HG03460 (cell line): ENCODE measurements at regions not wholly inside any gene's neighbourhood (a gene's known extent, or its start where the extent isn't known, plus 50 kb on each side); places are given as distances from the start of the nearest gene placed in this dataset.

Experiments
- ATAC-seq: cut with Tn5 transposase; IDR thresholded peaks from one replicate; pipeline ENCODE4 v1.9.1; 2021; ENCODE audit not compliant: unreplicated experiment

DNA sequence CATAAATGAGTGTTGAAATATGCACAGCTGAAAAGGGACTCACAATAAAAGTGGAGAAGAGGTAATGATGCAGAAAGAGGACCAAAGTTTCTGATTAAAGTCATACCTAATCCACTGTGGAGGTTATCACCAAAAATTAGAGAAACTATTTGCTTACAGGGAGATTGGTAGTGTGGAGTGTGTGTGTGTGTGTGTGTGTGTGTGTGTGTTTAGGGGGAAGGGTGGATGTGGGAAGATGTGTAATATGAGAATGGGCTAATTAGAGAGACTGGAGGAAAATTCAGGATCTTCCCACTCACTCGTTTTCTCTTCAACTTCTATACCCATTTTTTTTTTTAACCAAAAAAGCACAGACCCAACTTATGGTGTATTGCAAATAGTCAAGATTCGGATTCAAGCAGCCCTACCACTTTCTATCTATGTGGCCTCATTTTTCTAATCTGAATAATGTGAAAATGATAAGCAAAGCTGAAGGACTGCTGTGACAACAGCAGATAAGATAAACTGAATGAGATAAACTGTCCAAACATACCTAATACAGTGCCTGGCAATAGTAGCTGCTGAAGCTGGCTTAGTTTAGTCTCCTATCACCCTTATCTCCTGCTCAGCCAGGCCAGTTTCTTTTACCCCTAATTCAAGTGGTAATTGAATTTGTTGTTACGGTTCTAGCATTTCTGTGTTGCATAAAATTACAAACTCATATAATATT is 501.1 kb downstream of the KDM4C start:
- no peak for ATAC-seq

DNA sequence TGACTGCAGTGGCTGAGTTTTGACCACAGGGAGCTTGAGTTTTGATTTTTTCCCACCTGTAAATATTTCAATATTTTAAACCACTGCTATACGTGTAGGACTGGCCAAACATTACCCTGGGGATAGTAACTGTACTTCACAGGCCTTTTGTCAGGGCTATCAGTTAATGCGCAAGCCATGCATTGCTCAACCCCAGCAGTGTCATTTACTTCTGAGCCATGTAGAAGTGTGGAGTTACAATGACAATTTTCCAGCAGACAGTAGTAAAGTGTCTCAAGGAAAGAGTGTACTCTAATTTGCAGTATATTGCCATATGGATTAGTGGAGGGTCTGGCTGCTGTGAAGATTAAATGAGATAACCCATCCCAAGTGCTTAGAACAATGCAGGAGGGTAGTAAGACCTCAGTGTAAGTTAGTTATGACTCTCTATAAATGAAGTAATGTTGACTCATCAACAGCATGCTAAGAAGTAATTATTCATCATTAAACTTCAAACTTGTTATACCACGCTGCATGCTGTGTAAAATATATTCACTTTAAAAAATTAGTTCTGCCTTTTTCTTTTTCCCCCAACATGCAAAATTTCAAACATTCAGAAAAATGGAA is 489.2 kb downstream of the KDM4C start:
- ATAC-seq = no peak

DNA sequence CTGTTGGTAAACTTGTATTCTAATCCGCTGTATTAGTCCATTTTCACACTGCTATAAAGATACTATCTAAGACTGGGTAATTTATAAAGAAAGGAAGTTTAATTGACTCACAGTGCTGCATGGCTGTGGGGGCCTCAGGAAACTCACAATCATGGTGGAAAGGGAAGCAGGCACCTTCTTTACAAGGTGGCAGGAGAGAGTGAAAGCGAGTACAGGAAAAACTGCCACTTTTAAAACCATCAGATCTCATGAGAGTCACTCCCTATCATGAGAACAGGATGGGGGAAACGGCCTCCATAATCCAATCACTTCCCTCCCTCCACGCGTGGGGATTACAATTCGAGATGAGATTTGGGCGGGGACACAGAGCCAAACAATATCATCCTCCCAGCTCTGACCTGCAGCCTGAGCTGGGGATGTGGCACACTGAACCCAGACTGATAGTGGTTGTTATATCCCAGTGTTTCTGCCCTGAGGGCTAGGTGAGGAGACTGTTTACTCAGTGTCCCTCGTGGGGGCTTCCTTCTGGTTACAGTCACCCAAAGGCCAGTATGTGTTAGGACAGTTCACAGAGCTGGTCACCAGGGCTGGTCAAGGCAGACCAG is 488.3 kb downstream of the KDM4C start:
- ATAC-seq = no peak

DNA sequence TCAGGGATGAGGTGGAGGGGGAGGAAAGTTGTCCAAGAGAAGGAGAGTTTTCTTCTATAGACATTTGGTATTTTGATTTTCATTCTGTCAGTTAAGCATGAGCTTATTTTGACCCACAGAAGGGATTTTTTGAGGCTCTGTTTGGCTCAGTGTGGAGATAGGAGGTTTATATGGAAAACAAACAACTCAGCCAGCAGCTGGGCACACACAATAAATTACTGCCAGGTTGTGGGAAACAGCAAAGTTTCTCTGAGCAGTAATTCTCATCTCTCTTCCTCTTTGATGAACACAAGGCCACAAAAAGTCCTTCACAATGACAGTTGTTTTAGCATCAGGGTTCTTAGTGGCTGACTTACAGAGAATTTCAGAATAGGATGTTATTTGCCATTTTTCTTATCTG is 486.1 kb downstream of the KDM4C start:
- ATAC-seq = no peak

DNA sequence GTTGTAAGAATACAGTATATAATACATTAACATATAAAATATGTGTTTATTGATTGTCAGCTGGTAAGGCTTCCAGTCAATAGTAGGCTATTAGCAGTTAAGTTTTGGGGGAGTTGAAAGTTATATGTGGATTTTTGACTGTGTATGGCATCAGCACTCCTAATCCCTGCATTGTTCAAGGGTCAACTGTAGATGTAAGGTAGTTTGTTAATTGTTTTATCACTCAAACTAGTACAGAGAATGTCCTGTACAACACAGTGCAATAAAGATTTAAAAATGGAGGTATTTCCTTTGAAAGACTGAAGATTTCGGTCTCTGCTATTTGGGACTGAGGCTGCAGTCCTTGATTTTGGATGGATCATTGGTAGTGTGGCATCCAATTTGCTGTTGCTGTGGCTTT is 484.4 kb downstream of the KDM4C start:
- no peak for ATAC-seq

DNA sequence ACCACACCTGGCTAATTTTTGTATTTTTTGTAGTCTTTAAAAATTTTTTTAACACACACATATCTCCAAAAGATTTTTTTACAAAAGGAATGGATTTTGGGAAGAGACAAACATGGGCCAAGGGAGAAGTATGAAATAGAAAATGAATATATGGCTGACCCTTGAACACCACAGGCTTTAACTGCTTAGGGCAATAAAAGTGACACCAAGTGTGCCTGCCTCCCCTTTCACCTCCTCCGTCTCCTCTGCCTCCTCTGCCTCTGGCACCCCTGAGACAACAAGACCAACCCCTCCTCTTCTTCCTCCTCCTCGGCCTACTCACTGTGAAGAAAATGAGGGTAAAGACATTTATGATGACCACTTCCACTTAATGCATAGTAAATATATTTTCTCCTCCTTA is 483.9 kb downstream of the KDM4C start:
- ATAC-seq = no peak

DNA sequence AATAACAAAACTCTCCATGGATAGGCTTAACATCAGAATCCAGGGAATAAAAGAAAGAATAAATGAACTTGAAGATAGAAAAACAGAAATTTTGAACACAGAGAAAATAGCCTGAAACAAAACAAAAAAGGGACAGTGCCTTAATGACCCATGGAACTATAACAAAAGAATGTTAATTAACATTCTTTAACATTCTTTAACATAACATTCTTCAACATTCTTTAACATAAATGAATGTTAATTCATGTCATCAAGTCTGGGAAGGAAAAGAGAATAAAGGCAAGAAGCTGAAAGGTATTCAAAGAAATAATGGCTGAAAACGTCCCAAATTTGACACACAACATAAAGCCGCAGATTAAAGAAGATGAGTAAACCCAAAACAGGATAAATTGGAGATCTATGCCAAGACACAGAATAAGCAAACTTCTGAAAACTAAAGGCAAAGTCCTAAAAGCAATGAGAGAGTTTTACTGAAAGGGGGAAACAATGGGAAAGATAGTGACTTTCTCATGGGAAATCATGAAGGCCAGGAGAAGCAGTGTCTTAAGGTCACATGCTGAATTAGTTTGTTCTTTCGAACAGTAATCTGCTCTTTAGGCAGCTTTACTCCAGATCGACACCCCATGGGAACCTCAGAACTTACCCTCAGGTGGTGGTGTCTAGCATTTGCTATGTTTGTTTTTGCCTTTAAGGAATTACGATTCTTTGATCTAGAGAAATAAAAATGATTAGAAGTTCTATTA is 483.0 kb downstream of the KDM4C start:
- ATAC-seq = no peak

DNA sequence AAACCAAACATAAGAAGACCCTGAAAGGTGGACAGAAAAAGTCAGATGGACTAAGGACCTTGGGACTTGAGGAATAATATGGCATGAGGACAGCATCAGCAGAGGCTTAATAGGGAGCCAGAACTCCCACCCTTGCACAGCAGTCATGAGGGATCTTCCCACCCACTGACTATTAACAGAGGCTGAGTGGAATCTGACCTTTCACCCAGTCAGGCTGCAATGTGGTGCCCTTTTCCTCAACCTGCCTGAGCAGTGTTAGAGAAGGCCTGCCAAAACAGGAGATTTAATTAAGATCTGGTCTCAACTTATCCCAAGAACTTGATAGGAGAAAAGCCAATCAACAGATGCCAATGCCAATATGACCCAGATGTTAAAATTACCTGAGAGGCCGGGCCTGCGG is 481.9 kb downstream of the KDM4C start:
- ATAC-seq = no peak

DNA sequence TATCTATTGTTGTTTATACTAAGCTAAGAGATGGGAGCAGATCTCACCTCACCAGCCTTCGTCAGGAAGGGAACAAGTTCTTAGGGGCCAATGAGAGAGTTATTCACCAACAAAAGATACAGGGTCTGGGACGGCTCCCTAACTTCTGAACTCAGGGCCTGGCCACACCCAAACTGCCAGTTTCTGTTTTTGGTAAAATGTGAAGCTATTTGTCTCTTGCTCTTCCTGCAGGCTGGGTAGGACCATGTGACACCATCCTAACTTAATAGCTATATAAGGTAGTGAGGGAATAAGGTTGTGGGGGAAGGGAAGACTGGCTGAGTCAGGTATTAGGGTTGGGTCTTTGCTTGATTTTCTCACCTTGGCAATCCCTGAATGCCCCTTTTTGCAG is 480.5 kb downstream of the KDM4C start:
- ATAC-seq = no peak

DNA sequence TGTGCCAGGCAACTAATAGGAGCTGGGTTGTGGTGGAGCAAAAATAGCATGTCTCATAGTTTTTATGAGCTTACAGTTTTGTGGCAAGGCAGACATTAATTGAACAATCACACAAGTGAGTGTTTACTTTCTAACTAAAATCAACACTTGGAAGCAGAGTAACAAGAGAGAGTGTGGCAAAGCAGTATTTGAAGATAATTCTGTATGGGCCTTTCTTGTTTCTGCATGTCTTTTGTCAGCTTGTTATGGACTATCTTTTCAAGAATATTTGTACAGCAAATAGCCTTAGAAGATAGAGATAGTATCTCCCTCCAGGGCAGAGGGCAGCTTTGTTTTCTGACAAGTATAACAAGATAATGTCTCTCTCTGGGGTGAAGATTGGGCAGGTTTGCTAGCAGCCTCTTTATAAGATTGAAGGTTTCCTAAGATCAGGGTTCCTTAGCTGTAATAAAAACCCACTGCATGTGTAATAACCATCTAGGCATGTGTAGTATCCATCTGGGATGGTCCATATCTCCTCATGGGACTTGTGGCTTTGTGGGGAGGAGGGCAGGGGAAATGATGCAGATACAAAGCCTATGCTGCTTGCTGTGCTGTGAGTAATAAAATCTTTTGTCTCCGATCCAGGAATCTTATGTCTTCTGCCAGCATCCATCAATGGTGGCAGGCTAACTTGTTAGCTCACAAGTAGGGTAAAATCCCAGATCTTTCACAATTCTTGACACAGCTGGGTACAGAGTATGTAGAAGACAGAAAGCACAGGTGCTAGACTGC is 479.9 kb downstream of the KDM4C start:
- ATAC-seq = no peak

DNA sequence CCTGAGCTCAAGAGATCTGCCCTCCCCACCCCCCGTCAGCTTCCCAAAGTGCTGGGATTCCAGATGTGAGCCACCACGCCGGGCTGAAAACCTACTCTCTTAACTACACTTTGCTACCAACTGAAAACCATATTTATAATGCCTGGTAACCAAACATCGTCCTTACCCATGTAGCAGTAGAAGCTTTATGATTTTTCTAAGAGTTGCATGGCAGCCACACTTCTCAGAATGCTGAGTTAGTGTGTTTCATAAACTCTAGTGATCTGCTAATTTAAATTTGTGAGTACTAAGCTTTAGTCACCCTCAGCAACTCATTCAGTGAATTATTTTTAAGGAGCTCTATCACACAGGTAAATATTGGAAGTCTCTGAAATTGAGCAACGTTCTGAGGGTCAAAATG is 478.4 kb downstream of the KDM4C start:
- ATAC-seq = no peak

DNA sequence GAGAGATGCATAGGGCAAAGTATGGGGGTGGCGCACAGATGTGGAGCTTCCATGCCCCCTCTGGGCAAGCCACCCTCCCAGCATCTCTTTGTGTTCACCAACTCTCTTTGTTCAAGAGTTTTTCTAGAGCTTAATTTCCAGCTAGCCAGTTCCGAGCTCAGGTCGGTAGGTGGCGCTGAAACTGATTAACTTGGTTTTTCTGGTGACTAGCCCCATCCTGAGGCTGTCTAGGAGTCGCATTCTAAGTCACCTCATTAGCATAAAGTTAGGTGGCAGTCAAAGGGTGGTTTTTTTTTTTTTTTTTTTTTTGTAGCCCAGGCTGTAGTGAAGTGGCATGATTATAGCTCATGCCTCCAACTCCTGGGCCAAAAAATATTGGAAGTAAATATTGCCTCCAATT is 476.4 kb downstream of the KDM4C start:
- ATAC-seq = peak; percentile 74

DNA sequence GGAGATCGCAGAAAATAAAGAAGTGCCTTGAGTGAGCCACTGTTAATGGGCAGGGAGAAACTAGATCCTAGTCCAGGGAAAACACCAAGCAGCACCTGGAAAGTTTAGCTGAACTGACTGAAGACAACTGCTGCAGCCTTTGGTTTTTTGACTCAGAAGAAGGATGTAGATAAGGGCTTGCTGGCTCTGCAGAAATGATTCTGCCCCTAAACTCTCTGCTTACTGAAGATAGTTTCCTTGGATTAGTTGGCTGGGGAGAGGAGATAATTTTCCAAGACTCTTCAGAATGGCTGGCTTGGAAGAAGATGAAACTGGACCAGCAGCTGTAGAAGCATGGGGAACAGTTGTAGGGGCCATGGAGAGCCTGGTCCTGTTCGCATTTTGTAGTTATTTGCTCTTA is 471.8 kb downstream of the KDM4C start:
- no peak for ATAC-seq

DNA sequence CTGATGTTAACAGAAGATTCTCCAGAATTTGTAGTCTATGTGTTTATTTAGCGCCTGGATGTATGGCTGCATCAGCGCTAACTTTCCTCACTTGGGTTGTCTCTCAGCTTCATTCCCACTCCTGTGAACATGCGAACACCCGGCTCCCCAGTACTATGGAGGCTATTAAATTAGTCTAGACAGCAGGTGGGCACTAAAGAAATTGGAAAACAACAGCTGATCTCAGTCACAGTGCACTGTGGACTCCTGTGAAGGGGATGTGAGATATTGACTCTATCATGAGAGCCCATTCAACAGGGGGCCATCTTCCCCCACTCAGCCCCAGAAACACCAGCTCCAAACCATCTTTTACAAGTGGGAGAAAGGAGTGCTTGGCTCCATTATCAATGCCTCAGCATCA is 471.0 kb downstream of the KDM4C start:
- no peak for ATAC-seq

DNA sequence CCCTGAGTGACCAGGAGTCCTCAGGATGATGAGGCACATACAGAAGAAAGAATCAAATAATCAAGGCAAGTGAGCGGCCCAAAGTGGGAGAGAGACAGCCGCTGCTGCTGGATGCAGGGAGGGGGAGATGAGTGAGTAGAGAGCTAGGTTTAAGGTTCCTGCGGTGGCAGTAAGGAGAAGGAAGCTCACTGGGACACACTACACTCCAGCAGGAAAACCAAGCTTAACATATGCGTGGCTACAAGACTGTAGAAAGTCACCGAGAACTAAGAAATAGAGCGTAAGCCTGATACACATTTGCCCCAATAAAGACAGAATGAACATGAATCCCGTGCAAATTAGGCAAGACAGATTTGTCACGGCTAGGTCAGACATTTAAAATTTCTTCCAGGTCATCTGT is 470.2 kb downstream of the KDM4C start:
- ATAC-seq = no peak

DNA sequence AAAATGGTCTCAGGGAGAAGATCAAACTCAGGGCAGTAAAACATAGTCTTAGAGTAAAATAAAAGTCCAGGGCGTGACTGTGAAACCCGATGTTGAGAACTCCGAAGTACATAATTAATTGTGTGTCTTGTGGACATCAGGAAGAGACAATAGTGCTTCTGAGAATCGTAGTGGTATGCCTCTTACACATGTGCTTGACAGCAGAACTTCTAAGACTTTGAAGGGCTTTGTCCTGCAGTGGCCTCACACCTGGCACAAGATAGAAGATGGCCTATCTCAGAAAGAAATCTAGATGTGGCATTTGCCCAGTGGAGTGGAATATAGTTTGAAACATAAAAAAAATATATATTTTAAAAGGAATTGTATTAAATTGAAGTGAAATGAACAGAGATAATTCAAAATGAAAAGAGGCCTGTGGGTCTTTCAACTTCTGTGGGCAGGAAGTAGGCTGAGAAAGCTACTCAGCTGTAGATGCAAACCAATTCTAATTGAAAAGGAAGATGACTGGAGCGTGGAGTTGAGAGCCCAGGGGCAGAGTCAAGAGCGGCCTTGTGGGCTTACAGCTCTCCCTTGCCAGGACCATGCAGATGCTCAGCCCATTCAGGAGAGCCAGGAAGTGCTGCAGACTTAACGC is 468.4 kb downstream of the KDM4C start:
- no peak for ATAC-seq
